Pancreas (tissue), 10 donors: ENCODE measurements at regions not wholly inside any gene's neighbourhood (a gene's known extent, or its start where the extent isn't known, plus 50 kb on each side); places are given as distances from the start of the nearest gene placed in this dataset.

ENCODE experiments used
- ATAC-seq, 4 donors: fragments of 200-7000 bp; cut with Tn5 transposase; one replicate each; pipeline versions ENCODE4 v1.8.0 to v1.9.1; 2020; ENCODE audit warnings: mild to moderate bottlenecking in 4 of 4, moderate library complexity in 4 of 4
- DNase-seq, 6 donors: peaks; one replicate each; pipeline ENCODE4 v3.0.0-alpha.2; 2020
- FAIRE-seq: peaks from 2 replicates; lab custom pipeline; 2012; peaks lifted over from hg19 to GRCh38; lab: Jason Lieb, UNC
- H3K27ac ChIP-seq, 4 donors: fragments of 200-600 bp; sonication (generic); 1 replicate in 3 of 4; 2 replicates in 1 of 4; pipeline versions ENCODE4 v1.5.0 to v1.8.0; 2020
- H3K27me3 ChIP-seq, 4 donors: fragments of 200-600 bp; one replicate each; pipeline ENCODE4 v1.8.0; 2021
- H3K36me3 ChIP-seq, 3 donors: fragments of 200-600 bp; sonication (generic) in 1 of 3; one replicate each; pipeline versions ENCODE4 v1.5.0 to v1.8.0; 2020 to 2021
- H3K4me1 ChIP-seq, 3 donors: fragments of 200-600 bp; one replicate each; pipeline ENCODE4 v1.8.0; 2021
- H3K4me3 ChIP-seq, 4 donors: fragments of 200-600 bp; sonication (generic) in 2 of 4; one replicate each; pipeline versions ENCODE4 v1.5.0 to v1.8.0; 2020 to 2021
- H3K9me3 ChIP-seq, 4 donors: fragments of 200-600 bp; one replicate each; pipeline ENCODE4 v1.8.0; 2021
- WGBS, 2 donors: extraction: QIAGEN DNeasy Blood & Tissue Kit; methylation state at CpG; one replicate each; pipeline ENCODE4 v1.1.7; 2013; 5-methylcytosine and 5-hydroxymethylcytosine counted together
- intact Hi-C, 3 donors: fragments of 100-400 bp; cut with DNase I; formaldehyde crosslinking; loops; one replicate each; pipeline versions ENCODE4 v1.11.1 to v1.14.2; 2022
- TF ChIP-seq, protein P1 (sequence below), 4 donors: fragments of 200-600 bp; sonication (generic) in 3 of 4; IDR thresholded peaks; one replicate each; pipeline versions ENCODE4 v1.5.0 to v1.8.0; 2021; ENCODE audit warnings: antibody characterized with exemption in 4 of 4
- donor health status: healthy with polysubstance abuse.
- donor health status: DM: no; HTN: no; CAD: no; lungs with moderate emphysema.
- donor health status: DM: no; HTN: no; CAD: no.
- donor health status: control.
- donor health status: control.
- donor health status: Bipolar disorder and iron deficiency.
- donor health status: DM: yes; HTN: yes; CAD: no.
- donor health status: DM: no; HTN: no; CAD: no.
- donor health status: DM: no; HTN: no; CAD: no.
- donor health status: DM: yes; HTN: yes; CAD: no.

DNA sequence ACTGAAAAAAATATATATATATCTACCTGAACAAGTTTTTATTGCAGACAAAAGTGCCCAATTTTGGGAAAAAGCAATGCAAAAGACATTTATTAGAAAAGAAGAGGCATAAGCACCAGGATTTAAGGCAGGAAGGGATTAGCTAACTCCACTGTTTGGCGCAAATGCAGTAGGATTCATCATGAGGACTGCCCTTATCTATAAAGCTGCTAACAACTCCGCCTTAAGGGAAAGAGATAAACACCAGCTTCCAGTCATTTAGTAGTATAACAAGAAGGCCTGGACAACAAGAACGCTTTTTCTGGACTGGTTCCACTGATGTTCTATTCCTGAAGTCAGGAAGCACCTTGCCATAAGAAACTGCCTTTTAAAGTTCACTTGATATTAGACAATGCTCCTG is 52.9 kb upstream of the FSHR start:
- Histone ChIP-seq H3K4me3 (no peak overlapping the region), H3K4me1 (no peaks in the 10 kb centered on the region), H3K9me3 (no peaks in the 10 kb centered on the region), H3K36me3 (no peaks in the 10 kb centered on the region), H3K27me3 (no peaks in the 10 kb centered on the region), H3K27ac (no peak overlapping the region)
- no peak for FAIRE-seq
- no peak for DNase-seq
- intact Hi-C loops = no loop called here
- whole genome bisulfite sequencing, 2 donors = 69 to 77% methylated on average over 3 of the region's 3 CpGs
- TF ChIP-seq, protein P1, sequence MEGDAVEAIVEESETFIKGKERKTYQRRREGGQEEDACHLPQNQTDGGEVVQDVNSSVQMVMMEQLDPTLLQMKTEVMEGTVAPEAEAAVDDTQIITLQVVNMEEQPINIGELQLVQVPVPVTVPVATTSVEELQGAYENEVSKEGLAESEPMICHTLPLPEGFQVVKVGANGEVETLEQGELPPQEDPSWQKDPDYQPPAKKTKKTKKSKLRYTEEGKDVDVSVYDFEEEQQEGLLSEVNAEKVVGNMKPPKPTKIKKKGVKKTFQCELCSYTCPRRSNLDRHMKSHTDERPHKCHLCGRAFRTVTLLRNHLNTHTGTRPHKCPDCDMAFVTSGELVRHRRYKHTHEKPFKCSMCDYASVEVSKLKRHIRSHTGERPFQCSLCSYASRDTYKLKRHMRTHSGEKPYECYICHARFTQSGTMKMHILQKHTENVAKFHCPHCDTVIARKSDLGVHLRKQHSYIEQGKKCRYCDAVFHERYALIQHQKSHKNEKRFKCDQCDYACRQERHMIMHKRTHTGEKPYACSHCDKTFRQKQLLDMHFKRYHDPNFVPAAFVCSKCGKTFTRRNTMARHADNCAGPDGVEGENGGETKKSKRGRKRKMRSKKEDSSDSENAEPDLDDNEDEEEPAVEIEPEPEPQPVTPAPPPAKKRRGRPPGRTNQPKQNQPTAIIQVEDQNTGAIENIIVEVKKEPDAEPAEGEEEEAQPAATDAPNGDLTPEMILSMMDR (IDR thresholded peaks at IDR 0.05) = no peak
- ATAC-seq = no peak
